ENCODE measurements at regions not wholly inside any gene's neighbourhood (a gene's known extent, or its start where the extent isn't known, plus 50 kb on each side); places are given as distances from the start of the nearest gene placed in this dataset.

DNA sequence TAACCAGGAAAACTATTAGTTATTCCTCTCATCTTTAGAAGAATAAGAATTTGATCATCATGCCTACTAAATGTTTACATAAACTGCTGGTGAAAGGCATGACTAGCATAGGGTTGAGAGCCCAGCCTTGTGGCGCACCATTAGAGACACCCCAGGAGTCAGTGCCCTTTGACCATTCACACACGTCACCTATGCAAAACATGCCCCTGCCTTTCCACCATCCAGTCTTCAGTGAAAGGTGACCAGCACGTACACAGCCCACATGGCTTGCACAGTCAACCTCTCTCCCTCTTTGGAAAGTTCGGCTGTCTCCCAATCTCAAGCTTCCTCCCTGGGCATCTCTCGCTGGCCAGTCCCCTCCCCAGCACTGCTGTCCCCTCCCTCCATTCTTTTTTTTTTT, 150.3 kb downstream of the ENGASE start:
- H3K4me1 Mint-ChIP-seq: peaks cover 12% of the 10 kb centered on the region
- H3K36me3 Mint-ChIP-seq: no peaks in the 10 kb centered on the region
- TF ChIP-seq, protein P1, sequence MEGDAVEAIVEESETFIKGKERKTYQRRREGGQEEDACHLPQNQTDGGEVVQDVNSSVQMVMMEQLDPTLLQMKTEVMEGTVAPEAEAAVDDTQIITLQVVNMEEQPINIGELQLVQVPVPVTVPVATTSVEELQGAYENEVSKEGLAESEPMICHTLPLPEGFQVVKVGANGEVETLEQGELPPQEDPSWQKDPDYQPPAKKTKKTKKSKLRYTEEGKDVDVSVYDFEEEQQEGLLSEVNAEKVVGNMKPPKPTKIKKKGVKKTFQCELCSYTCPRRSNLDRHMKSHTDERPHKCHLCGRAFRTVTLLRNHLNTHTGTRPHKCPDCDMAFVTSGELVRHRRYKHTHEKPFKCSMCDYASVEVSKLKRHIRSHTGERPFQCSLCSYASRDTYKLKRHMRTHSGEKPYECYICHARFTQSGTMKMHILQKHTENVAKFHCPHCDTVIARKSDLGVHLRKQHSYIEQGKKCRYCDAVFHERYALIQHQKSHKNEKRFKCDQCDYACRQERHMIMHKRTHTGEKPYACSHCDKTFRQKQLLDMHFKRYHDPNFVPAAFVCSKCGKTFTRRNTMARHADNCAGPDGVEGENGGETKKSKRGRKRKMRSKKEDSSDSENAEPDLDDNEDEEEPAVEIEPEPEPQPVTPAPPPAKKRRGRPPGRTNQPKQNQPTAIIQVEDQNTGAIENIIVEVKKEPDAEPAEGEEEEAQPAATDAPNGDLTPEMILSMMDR (IDR thresholded peaks at IDR 0.05; ENCODE audit: unreplicated experiment): no peak
- no peaks in the 10 kb centered on the region for H3K9me3 Mint-ChIP-seq
- H3K27ac Mint-ChIP-seq: no peak overlapping the region
- no peak overlapping the region for H3K4me3 Mint-ChIP-seq
- H3K27me3 Mint-ChIP-seq (ENCODE audit: low read depth): peaks cover 60% of the 10 kb centered on the region
- DNase-seq (ENCODE audit: low spot score in 2 of 2, unreplicated experiment in 2 of 2): no peak

DNA sequence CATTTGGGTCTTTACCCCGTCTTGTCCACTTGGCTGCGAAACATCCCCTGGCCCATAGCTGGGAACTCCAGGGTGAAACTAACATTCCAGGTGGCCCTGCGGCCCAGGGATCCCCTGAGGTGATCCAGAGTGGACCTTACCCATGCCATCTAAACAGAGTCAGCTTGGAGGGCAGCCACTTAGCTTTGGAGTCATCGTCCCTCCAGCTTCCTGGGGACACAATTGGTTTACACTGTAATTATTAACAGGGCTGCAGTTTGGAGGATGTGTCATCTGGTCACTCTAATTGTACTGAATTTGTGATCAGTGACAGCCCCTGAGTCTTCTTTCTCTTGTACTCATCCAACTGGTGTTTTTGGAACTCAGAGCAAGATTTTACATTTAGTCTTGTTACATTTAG, 149.9 kb downstream of the ENGASE start:
- Mint-ChIP-seq H3K4me1 (peaks cover 12% of the 10 kb centered on the region), H3K4me3 (no peak overlapping the region), H3K27ac (no peak overlapping the region), H3K9me3 (no peaks in the 10 kb centered on the region), H3K36me3 (no peaks in the 10 kb centered on the region), H3K27me3 (ENCODE audit: low read depth) (peaks cover 61% of the 10 kb centered on the region)
- DNase-seq (ENCODE audit: low spot score in 2 of 2, unreplicated experiment in 2 of 2): no peak
- TF ChIP-seq, protein P1 (IDR thresholded peaks at IDR 0.05; ENCODE audit: unreplicated experiment): no peak

DNA sequence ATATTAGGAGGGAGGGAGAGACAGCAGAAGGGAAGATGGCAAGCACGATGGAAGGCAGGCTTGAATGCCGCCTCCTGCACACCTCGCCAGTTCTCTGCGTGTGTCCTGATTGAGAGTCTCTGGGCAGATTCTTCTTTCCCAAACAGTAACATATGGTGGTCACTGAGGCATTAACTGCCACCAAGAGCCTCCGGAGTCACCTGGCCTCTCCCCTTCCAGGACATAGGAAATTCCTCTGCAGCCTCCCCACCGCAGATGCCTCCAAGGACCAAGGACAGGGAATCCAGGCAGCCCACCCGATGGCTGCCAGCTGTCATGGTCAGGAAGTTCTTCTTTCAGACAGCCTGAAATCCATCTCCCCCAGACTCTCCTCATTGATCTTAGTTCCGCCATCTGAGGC, 149.3 kb downstream of the ENGASE start:
- Mint-ChIP-seq H3K27me3 (ENCODE audit: low read depth) (peaks cover 67% of the 10 kb centered on the region), H3K9me3 (no peaks in the 10 kb centered on the region), H3K27ac (no peak overlapping the region), H3K4me3 (no peak overlapping the region), H3K4me1 (peaks cover 12% of the 10 kb centered on the region), H3K36me3 (no peaks in the 10 kb centered on the region)
- TF ChIP-seq, protein P1 (IDR thresholded peaks at IDR 0.05; ENCODE audit: unreplicated experiment): no peak
- no peak for DNase-seq (ENCODE audit: low spot score in 2 of 2, unreplicated experiment in 2 of 2)

DNA sequence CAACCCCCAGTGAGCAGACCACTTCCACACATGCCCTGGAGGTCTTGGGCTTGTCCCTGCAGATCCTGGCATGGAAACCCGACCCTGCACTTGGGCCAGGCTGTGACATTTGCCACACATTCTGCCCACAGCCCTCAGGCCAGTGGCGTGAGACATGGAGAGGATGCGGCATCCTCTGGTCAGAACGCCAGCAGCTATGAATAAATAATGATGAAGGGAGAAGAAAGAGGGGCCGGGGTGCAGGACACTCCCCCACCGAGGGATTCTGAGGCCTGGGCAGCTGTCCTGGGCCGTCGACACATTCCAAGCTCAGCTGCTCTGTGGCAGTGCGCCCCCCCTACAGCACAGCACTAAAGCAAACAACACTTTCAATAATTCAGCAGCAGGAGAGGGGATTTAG, 148.8 kb downstream of the ENGASE start:
- Mint-ChIP-seq H3K27me3 (ENCODE audit: low read depth) (peaks cover 71% of the 10 kb centered on the region), H3K4me3 (no peak overlapping the region)
- TF ChIP-seq, protein P1 (IDR thresholded peaks at IDR 0.05; ENCODE audit: unreplicated experiment): no peak

DNA sequence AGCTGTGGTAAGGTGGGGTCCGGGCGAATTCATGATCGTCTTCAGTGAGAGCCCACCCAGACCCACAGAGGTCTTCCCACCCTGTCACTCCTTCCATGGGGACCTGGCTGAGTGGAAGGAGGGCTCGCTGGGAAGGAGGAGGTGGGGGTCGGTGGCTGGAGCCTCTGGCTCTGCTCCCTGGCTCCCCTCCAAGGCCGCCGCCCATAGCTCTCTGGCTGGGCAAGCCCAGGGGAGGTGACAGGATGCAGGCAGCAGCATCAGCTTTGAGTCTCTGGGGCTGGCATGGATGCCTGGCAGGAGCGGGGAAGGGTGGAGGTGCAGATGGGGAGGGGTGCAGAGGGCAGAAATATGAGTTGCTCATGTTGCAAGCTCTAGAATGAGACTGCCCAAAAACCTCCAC, 147.0 kb downstream of the ENGASE start:
- H3K27me3 Mint-ChIP-seq (ENCODE audit: low read depth): peaks cover 89% of the 10 kb centered on the region
- TF ChIP-seq, protein P1 (IDR thresholded peaks at IDR 0.05; ENCODE audit: unreplicated experiment): no peak
- no peaks in the 10 kb centered on the region for H3K9me3 Mint-ChIP-seq
- H3K4me3 Mint-ChIP-seq: no peak overlapping the region
- no peak overlapping the region for H3K27ac Mint-ChIP-seq
- no peak for DNase-seq (ENCODE audit: low spot score in 2 of 2, unreplicated experiment in 2 of 2)
- no peaks in the 10 kb centered on the region for H3K36me3 Mint-ChIP-seq
- peaks cover 7% of the 10 kb centered on the region for H3K4me1 Mint-ChIP-seq

More for the DNA sequence above, 148.8 kb downstream of the ENGASE start:
- Mint-ChIP-seq H3K36me3 (no peaks in the 10 kb centered on the region), H3K4me1 (peaks cover 12% of the 10 kb centered on the region), H3K9me3 (no peaks in the 10 kb centered on the region), H3K27ac (no peak overlapping the region)
- no peak for DNase-seq (ENCODE audit: low spot score in 2 of 2, unreplicated experiment in 2 of 2)

DNA sequence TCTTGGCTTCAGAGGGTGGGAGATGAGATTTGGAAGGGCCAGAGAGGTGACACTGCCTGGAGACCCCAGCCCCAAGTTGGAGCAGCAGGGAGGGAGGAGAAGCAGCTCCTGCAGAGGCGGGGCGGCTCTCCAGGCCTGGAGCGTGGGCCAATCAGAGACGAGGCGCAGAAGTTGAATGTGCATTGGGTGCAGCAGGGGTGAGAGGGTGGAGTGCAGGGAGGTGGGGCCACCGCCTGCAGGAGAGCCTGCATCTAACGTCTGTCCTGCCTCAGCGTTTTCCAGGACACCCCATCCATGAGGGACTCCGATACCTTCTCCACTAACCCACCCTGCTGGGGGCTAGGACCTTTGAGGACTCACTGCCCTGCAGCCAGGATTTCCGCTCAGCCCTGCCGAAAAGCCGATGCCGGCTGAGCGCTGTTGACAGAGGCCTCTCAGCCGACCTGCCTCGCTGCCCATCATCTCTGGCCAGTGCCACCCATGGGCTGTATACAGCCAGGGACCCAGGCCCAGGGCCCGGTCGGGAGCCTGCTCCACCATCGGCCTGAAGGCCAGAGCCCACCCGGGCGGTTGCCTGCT, 146.2 kb downstream of the ENGASE start:
- Mint-ChIP-seq H3K27me3 (ENCODE audit: low read depth) (peaks cover 93% of the 10 kb centered on the region), H3K4me1 (peaks cover 7% of the 10 kb centered on the region), H3K4me3 (peak overlapping the region; percentile 35), H3K9me3 (no peaks in the 10 kb centered on the region), H3K36me3 (no peaks in the 10 kb centered on the region), H3K27ac (no peak overlapping the region)
- TF ChIP-seq, protein P1 (IDR thresholded peaks at IDR 0.05; ENCODE audit: unreplicated experiment): no peak
- DNase-seq (ENCODE audit: low spot score in 2 of 2, unreplicated experiment in 2 of 2): no peak
